Stomach (tissue), 8 donors: ENCODE measurements at regions not wholly inside any gene's neighbourhood (a gene's known extent, or its start where the extent isn't known, plus 50 kb on each side); places are given as distances from the start of the nearest gene placed in this dataset.
A peak's percentile ranks its signal among the peaks of the same experiment; 100 is the strongest.

ENCODE experiments used
- DNase-seq, 2 donors: peaks; one replicate each; pipeline versions ENCODE4 v3.0.0 to v3.0.0-alpha.2; 2013 to 2019
- H3K27ac ChIP-seq, 5 donors: fragments of 200-600 bp in 4 of 5; sonication (generic) in 4 of 5; one replicate each; pipeline ENCODE4 v1.5.1; 2013 to 2019; ENCODE audit warnings: mild to moderate bottlenecking in 1 of 5, moderate library complexity in 1 of 5
- H3K27me3 ChIP-seq, 3 donors: fragments of 200-600 bp; sonication (generic); one replicate each; pipeline ENCODE4 v1.5.1; 2017 to 2019; ENCODE audit warnings: mixed run types in 1 of 3
- H3K36me3 ChIP-seq, 4 donors: fragments of 200-600 bp; sonication (generic); 1 replicate in 3 of 4; 2 replicates in 1 of 4; pipeline ENCODE4 v1.5.1; 2016 to 2019
- H3K4me1 ChIP-seq, 4 donors: fragments of 200-600 bp; sonication (generic); one replicate each; pipeline ENCODE4 v1.5.1; 2016 to 2019
- H3K4me3 ChIP-seq, 4 donors: fragments of 200-600 bp; sonication (generic) in 3 of 4; one replicate each; pipeline ENCODE4 v1.5.1; 2016 to 2019; ENCODE audit warnings: mild to moderate bottlenecking in 1 of 4
- H3K9me3 ChIP-seq, 4 donors: fragments of 200-600 bp; sonication (generic); one replicate each; pipeline ENCODE4 v1.5.1; 2016 to 2019
- EP300 ChIP-seq: sonication (generic); formaldehyde crosslinking; IDR thresholded peaks from one replicate; pipeline ENCODE4 v1.6.1; 2017; ENCODE audit warnings: antibody characterized with exemption
- POLR2A ChIP-seq, 4 donors: fragments of 450-650 bp; IDR thresholded peaks; one replicate each; pipeline ENCODE4 v1.6.1; 2016; ENCODE audit warnings: antibody characterized with exemption in 4 of 4, control low read depth in 2 of 4, mild to moderate bottlenecking in 1 of 4, moderate library complexity in 1 of 4
- POLR2AphosphoS5 ChIP-seq, 3 donors: sonication (generic); formaldehyde crosslinking; IDR thresholded peaks; one replicate each; pipeline ENCODE4 v1.6.1; 2016; ENCODE audit warnings: antibody characterized with exemption in 3 of 3
- WGBS, 5 donors: extraction: QIAGEN DNeasy Blood & Tissue Kit in 3 of 5; methylation state at CpG; one replicate each; pipeline versions ENCODE4 v1.1.5 to v1.1.7; 2013 to 2018; 5-methylcytosine and 5-hydroxymethylcytosine counted together
- intact Hi-C: fragments of 100-400 bp; cut with DNase I; formaldehyde crosslinking; loops from one replicate; pipeline ENCODE4 v1.15.1; 2023; ENCODE audit warnings: low total_unique reads
- TF ChIP-seq, protein P1 (sequence below), 7 experiments: fragments of 450-650 bp in 4 of 7; fragments of 200-600 bp in 3 of 7; sonication (generic) in 3 of 7; IDR thresholded peaks; one replicate each; pipeline ENCODE4 v1.5.1; 2016 to 2019; ENCODE audit warnings: antibody characterized with exemption in 7 of 7, control low read depth in 2 of 7, mild to moderate bottlenecking in 1 of 7
- donor health status: healthy with polysubstance abuse.
- donor health status: Bipolar disorder and iron deficiency.
- donor health status: healthy.

DNA sequence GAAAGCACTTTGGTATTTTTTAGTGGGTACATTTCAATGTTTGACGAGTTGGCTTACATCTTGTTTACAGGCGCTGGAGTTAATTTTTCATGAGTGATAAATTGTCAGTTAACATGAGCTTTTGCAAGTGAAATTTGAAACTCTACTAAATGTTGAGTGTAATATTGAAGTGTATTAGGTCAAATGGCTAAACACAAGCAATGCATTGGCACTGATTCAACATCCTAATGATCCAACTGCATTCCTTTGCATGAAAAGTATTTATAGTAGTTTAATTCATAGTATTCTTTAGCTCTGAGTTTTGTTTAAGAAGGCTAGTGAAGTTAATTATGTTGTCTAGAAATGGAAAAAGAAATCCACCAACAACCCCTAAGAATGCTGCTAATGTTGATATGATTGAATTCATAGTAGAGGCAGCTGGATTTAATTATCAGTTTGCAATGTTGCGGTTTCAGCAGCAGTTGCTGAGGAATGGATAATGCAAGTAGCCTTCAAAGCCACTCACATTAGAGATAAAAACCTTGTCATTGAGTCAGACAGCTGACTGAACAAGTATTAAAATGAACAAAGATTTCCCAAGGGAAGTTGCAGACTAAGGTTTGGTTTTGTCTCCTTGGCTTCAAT, 245.6 kb upstream of the GOLIM4 start:
- Histone ChIP-seq H3K4me1 (peaks cover 13 to 34% (median 22%) of the 10 kb centered on the region in 4 donors), H3K9me3 (no peaks in the 10 kb centered on the region), H3K4me3 (no peak overlapping the region), H3K27me3 (no peaks in the 10 kb centered on the region), H3K36me3 (no peaks in the 10 kb centered on the region), H3K27ac (peak overlapping the region in 1 of 5 donors; percentile 33)
- intact Hi-C loops: no loop called here
- DNase-seq: peak in 1 of 2 donors; percentile 61
- TF ChIP-seq, protein P1, sequence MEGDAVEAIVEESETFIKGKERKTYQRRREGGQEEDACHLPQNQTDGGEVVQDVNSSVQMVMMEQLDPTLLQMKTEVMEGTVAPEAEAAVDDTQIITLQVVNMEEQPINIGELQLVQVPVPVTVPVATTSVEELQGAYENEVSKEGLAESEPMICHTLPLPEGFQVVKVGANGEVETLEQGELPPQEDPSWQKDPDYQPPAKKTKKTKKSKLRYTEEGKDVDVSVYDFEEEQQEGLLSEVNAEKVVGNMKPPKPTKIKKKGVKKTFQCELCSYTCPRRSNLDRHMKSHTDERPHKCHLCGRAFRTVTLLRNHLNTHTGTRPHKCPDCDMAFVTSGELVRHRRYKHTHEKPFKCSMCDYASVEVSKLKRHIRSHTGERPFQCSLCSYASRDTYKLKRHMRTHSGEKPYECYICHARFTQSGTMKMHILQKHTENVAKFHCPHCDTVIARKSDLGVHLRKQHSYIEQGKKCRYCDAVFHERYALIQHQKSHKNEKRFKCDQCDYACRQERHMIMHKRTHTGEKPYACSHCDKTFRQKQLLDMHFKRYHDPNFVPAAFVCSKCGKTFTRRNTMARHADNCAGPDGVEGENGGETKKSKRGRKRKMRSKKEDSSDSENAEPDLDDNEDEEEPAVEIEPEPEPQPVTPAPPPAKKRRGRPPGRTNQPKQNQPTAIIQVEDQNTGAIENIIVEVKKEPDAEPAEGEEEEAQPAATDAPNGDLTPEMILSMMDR (IDR thresholded peaks at IDR 0.05): no peak
- TF ChIP-seq POLR2AphosphoS5 (IDR thresholded peaks at IDR 0.05) (no peak), EP300 (no peak), POLR2A (IDR thresholded peaks at IDR 0.05) (no peak)
- 16 to 35% (median 23%) methylated on average over 3 of the region's 3 CpGs for WGBS, 5 donors

DNA sequence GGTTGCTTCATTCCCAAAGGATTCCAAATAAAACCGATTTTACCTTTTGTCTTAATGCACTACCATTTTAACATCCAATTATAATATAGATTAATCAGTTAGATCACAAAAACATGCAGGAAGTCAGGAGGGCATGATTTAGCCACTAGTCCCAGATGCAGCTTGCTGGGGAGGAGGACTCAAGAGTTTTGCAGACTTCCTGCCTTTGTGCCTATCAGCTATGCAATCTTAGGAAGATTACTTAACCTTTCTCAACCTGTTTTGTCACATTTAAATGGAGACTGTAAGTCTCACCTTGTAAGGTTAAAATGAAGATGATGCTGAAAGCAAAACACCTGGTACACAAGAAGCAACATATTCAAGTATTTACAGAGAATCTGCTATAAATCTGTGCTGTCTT, 242.4 kb upstream of the GOLIM4 start:
- intact Hi-C loops: no loop called here
- TF ChIP-seq EP300 (no peak), POLR2A (IDR thresholded peaks at IDR 0.05) (no peak), POLR2AphosphoS5 (IDR thresholded peaks at IDR 0.05) (no peak)
- TF ChIP-seq, protein P1 (IDR thresholded peaks at IDR 0.05): no peak
- WGBS, 5 donors: 65 to 83% (median 79%) methylated on average over 1 of the region's 1 CpG

GRCh38 chr3:168336276-168336675, 240.6 kb upstream of the GOLIM4 start:
- DNase-seq: no peak
- WGBS, 5 donors: 81 to 93% (median 86%) methylated on average over 3 of the region's 3 CpGs
- TF ChIP-seq POLR2A (IDR thresholded peaks at IDR 0.05) (no peak), EP300 (no peak), POLR2AphosphoS5 (IDR thresholded peaks at IDR 0.05) (no peak)
- TF ChIP-seq, protein P1 (IDR thresholded peaks at IDR 0.05): no peak
- intact Hi-C loops: no loop called here
- H3K4me3 ChIP-seq: no peak overlapping the region
- H3K27me3 ChIP-seq: no peaks in the 10 kb centered on the region
- H3K4me1 ChIP-seq: peaks cover 3 to 9% (median 5%) of the 10 kb centered on the region in 4 donors
- no peak overlapping the region for H3K27ac ChIP-seq
- no peaks in the 10 kb centered on the region for H3K9me3 ChIP-seq
- no peaks in the 10 kb centered on the region for H3K36me3 ChIP-seq

More for the DNA sequence above, 242.4 kb upstream of the GOLIM4 start:
- no peak for DNase-seq
- H3K9me3 ChIP-seq: no peaks in the 10 kb centered on the region
- H3K27me3 ChIP-seq: no peaks in the 10 kb centered on the region
- H3K4me1 ChIP-seq: peaks cover 13 to 28% (median 19%) of the 10 kb centered on the region in 4 donors
- H3K36me3 ChIP-seq: no peaks in the 10 kb centered on the region
- no peak overlapping the region for H3K4me3 ChIP-seq
- H3K27ac ChIP-seq: no peak overlapping the region

GRCh38 chr3:168333410-168333935, 237.7 kb upstream of the GOLIM4 start:
- Histone ChIP-seq H3K4me3 (no peak overlapping the region), H3K9me3 (no peaks in the 10 kb centered on the region), H3K27ac (no peak overlapping the region), H3K36me3 (no peaks in the 10 kb centered on the region), H3K4me1 (no peaks in the 10 kb centered on the region), H3K27me3 (no peaks in the 10 kb centered on the region)
- intact Hi-C loops: no loop called here
- TF ChIP-seq POLR2A (IDR thresholded peaks at IDR 0.05): no peak
- no peak for TF ChIP-seq EP300
- TF ChIP-seq, protein P1 (IDR thresholded peaks at IDR 0.05): no peak
- TF ChIP-seq POLR2AphosphoS5 (IDR thresholded peaks at IDR 0.05): no peak
- DNase-seq: no peak
